Esophagus squamous epithelium (tissue), 5 donors: ENCODE measurements at regions not wholly inside any gene's neighbourhood (a gene's known extent, or its start where the extent isn't known, plus 50 kb on each side); places are given as distances from the start of the nearest gene placed in this dataset.

Experiments
- DNase-seq: peaks from one replicate; lab custom pipeline; 2025; lab: John Stamatoyannopoulos, UW
- H3K27ac ChIP-seq, 4 donors: fragments of 200-600 bp; sonication (generic); one replicate each; pipeline ENCODE4 v1.5.1; 2016 to 2019; ENCODE audit warnings: mild to moderate bottlenecking in 1 of 4
- H3K27me3 ChIP-seq, 4 donors: fragments of 200-600 bp; sonication (generic); 1 replicate in 3 of 4; 2 replicates in 1 of 4; pipeline versions ENCODE4 v1.5.1 to v1.6.0; 2017 to 2021; ENCODE audit warnings: antibody characterized with exemption in 1 of 4
- H3K36me3 ChIP-seq, 3 donors: fragments of 200-600 bp; sonication (generic); one replicate each; pipeline ENCODE4 v1.5.1; 2016 to 2019
- H3K4me1 ChIP-seq, 3 donors: fragments of 200-600 bp; sonication (generic); one replicate each; pipeline ENCODE4 v1.5.1; 2017 to 2019
- H3K4me3 ChIP-seq, 4 donors: fragments of 200-600 bp; sonication (generic); 1 replicate in 3 of 4; 2 replicates in 1 of 4; pipeline ENCODE4 v1.5.1; 2016 to 2019; ENCODE audit warnings: mild to moderate bottlenecking in 2 of 4, moderate library complexity in 1 of 4
- H3K9me3 ChIP-seq, 3 donors: fragments of 200-600 bp; sonication (generic); one replicate each; pipeline ENCODE4 v1.5.1; 2016 to 2019
- CTCF ChIP-seq, 6 experiments: fragments of 450-650 bp in 4 of 6; fragments of 200-600 bp in 2 of 6; sonication (generic) in 2 of 6; IDR thresholded peaks; one replicate each; pipeline ENCODE4 v1.5.1; 2016 to 2019; ENCODE audit warnings: antibody characterized with exemption in 6 of 6, mild to moderate bottlenecking in 4 of 6, moderate library complexity in 4 of 6
- POLR2A ChIP-seq, 4 donors: fragments of 450-650 bp; IDR thresholded peaks; one replicate each; pipeline ENCODE4 v1.6.1; 2017; ENCODE audit warnings: antibody characterized with exemption in 4 of 4, mild to moderate bottlenecking in 4 of 4, moderate library complexity in 3 of 4
- WGBS, 2 donors: methylation state at CpG; one replicate each; pipeline ENCODE4 v1.1.5; 2018; 5-methylcytosine and 5-hydroxymethylcytosine counted together
- intact Hi-C: fragments of 100-400 bp; cut with DNase I; formaldehyde crosslinking; loops from one replicate; pipeline ENCODE4 v1.15.0; 2022
- small RNA-seq, 4 donors: library from RNA; depleted of rRNA; stranded (forward); fragments of <200 nt; gene quantifications; one replicate each; pipeline ENCODE3, GENCODE V24; 2016
- donor health status: DM: yes; HTN: yes; CAD: no.

- H3K27ac ChIP-seq = no peak overlapping the region
Measured at GRCh38 chr7:131606346-131607290, 50.2 kb upstream of the PODXL start.

More at GRCh38 chr7:131606346-131607290, 50.2 kb upstream of the PODXL start:
- TF ChIP-seq CTCF (IDR thresholded peaks at IDR 0.05) = no peak
- TF ChIP-seq POLR2A (IDR thresholded peaks at IDR 0.05) = no peak
- Histone ChIP-seq H3K27me3 (peaks cover 0 to 41% (median 0%) of the 10 kb centered on the region in 4 donors), H3K4me3 (no peak overlapping the region), H3K4me1 (no peaks in the 10 kb centered on the region), H3K9me3 (no peaks in the 10 kb centered on the region), H3K36me3 (no peaks in the 10 kb centered on the region)
- DNase-seq = no peak
- intact Hi-C loops = no loop called here
- WGBS, 2 donors = 71 to 77% methylated on average over 11 of the region's 11 CpGs

Small RNA genes in the stretch of these regions (small RNA-seq; reads per million reads assigned to genes)
- gene AC009518.3 = 0 reads per million in 4 donors
